Activated CD8-positive, alpha-beta memory T cell treated with anti-CD3 and anti-CD28 coated beads, Interleukin-2, amount 50 U/mL, for 1 hour (primary cell): ENCODE measurements at regions not wholly inside any gene's neighbourhood (a gene's known extent, or its start where the extent isn't known, plus 50 kb on each side); places are given as distances from the start of the nearest gene placed in this dataset.

ENCODE experiments used
- DNase-seq: peaks from one replicate; pipeline ENCODE4 v3.0.0-alpha.2; 2020; ENCODE audit errors: extremely low read depth

GRCh38 chr1:38265293-38266196 lies 219.0 kb upstream of the POU3F1 start:
- DNase-seq: no peak

- DNase-seq: no peak
These were observed 216.8 kb upstream of the POU3F1 start for GRCh38 chr1:38263438-38263837.

GRCh38 chr1:38261574-38261973 lies 215.0 kb upstream of the POU3F1 start:
- DNase-seq: no peak

- DNase-seq: no peak
These were observed 211.6 kb upstream of the POU3F1 start for GRCh38 chr1:38258085-38258627.

- no peak for DNase-seq
These were observed 210.8 kb upstream of the POU3F1 start for GRCh38 chr1:38257374-38257773.

GRCh38 chr1:38256072-38256471 lies 209.5 kb upstream of the POU3F1 start:
- no peak for DNase-seq

- DNase-seq: no peak
These were observed 206.7 kb upstream of the POU3F1 start for GRCh38 chr1:38253314-38253713.

- no peak for DNase-seq
These were observed 203.8 kb upstream of the POU3F1 start for GRCh38 chr1:38250356-38250755.

GRCh38 chr1:38249001-38249400 lies 202.4 kb upstream of the POU3F1 start:
- DNase-seq: no peak

- DNase-seq: no peak
These were observed 200.7 kb upstream of the POU3F1 start for GRCh38 chr1:38246955-38247952.

- no peak for DNase-seq
These were observed 197.7 kb upstream of the POU3F1 start for GRCh38 chr1:38244218-38244845.

GRCh38 chr1:38243106-38243505 lies 196.5 kb upstream of the POU3F1 start:
- DNase-seq: no peak

GRCh38 chr1:38242506-38242905 lies 195.9 kb upstream of the POU3F1 start:
- DNase-seq: no peak

GRCh38 chr1:38241594-38242334 lies 195.2 kb upstream of the POU3F1 start:
- no peak for DNase-seq

GRCh38 chr1:38240618-38241017 lies 194.0 kb upstream of the POU3F1 start:
- no peak for DNase-seq

GRCh38 chr1:38239258-38239835 lies 192.8 kb upstream of the POU3F1 start:
- DNase-seq: no peak

GRCh38 chr1:38238294-38238693 lies 191.7 kb upstream of the POU3F1 start:
- no peak for DNase-seq

- no peak for DNase-seq
These were observed 189.1 kb upstream of the POU3F1 start for GRCh38 chr1:38235705-38236104.

GRCh38 chr1:38231941-38232340 lies 185.3 kb upstream of the POU3F1 start:
- DNase-seq: no peak

- DNase-seq: no peak
These were observed 182.1 kb upstream of the POU3F1 start for GRCh38 chr1:38228718-38229117.

- DNase-seq: no peak
These were observed 179.2 kb upstream of the POU3F1 start for GRCh38 chr1:38225745-38226144.
